GM12872 (cell line): ENCODE measurements at regions not wholly inside any gene's neighbourhood (a gene's known extent, or its start where the extent isn't known, plus 50 kb on each side); places are given as distances from the start of the nearest gene placed in this dataset.

ENCODE experiments used
- TF ChIP-seq, protein P1 (sequence below): IDR thresholded peaks from 3 replicates; pipeline ENCODE4 v1.5.1; 2011; ENCODE audit warnings: low read depth, mild to moderate bottlenecking, low read length, moderate library complexity; ENCODE audit not compliant: insufficient read depth

- TF ChIP-seq, protein P1, sequence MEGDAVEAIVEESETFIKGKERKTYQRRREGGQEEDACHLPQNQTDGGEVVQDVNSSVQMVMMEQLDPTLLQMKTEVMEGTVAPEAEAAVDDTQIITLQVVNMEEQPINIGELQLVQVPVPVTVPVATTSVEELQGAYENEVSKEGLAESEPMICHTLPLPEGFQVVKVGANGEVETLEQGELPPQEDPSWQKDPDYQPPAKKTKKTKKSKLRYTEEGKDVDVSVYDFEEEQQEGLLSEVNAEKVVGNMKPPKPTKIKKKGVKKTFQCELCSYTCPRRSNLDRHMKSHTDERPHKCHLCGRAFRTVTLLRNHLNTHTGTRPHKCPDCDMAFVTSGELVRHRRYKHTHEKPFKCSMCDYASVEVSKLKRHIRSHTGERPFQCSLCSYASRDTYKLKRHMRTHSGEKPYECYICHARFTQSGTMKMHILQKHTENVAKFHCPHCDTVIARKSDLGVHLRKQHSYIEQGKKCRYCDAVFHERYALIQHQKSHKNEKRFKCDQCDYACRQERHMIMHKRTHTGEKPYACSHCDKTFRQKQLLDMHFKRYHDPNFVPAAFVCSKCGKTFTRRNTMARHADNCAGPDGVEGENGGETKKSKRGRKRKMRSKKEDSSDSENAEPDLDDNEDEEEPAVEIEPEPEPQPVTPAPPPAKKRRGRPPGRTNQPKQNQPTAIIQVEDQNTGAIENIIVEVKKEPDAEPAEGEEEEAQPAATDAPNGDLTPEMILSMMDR = no peak
These were observed 66.1 kb downstream of the FAM50B start for GRCh38 chr6:3915076-3915791.

- TF ChIP-seq, protein P1 = no peak
These were observed 67.0 kb downstream of the FAM50B start for GRCh38 chr6:3916211-3916610.

GRCh38 chr6:3918469-3918868 lies 69.3 kb downstream of the FAM50B start:
- TF ChIP-seq, protein P1 = no peak

GRCh38 chr6:3919130-3919628 lies 70.0 kb downstream of the FAM50B start:
- TF ChIP-seq, protein P1 = no peak

DNA sequence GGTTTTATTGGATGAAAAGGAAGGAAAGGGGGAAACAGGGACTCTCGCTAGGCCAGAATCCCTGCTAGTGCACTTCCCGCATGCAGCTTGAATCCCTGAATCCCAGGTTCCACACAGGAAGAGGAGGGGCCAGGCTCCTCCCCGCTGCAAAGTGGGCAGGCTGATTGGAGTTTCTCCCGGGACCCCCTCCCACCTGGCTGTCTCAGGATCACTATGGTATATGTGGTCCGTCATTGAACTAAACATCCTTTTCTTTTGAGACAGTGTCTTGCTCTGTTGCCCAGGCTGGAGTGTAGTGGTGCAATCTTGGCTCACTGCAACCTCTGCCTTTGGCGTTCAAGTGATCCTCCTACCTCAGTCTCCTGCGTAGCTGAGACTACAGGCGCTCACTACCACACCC lies 70.7 kb downstream of the FAM50B start:
- TF ChIP-seq, protein P1 = no peak

- TF ChIP-seq, protein P1 = no peak
These were observed 71.1 kb downstream of the FAM50B start for GRCh38 chr6:3920321-3920720.

- TF ChIP-seq, protein P1 = no peak
These were observed 72.5 kb downstream of the FAM50B start for GRCh38 chr6:3921663-3922062.

DNA sequence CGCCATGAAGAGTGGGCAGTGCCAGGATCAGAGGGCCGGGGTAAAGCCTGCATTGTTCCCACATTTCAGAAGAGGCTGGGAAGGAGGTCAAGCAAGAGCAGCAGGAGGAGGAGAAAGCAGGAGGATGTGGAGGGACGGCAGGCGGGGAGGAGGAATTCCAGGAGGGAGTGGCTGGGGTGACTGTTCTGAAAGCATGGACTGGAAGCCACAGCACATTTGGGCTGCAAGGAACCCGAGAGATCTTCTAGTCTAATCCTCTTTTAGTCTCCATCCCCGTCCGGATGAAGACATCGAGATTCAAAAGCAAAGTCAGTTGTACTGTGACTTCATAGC lies 76.9 kb downstream of the FAM50B start:
- TF ChIP-seq, protein P1 = no peak
